Nephron (organoid): ENCODE measurements at regions not wholly inside any gene's neighbourhood (a gene's known extent, or its start where the extent isn't known, plus 50 kb on each side); places are given as distances from the start of the nearest gene placed in this dataset.
"Not testable (repeated sequence)": the region's sequence is repeated elsewhere in the genome, so short reads cannot be mapped to it uniquely, and the experiment has no call there.

Experiments used
- H3K27ac Mint-ChIP-seq, 3 experiments: 2 replicates each; pipeline ENCODE4 v1.8.0; 2020; ENCODE audit warnings: mixed read lengths in 3 of 3, mild to moderate bottlenecking in 2 of 3, moderate library complexity in 1 of 3
- H3K27me3 Mint-ChIP-seq: 2 replicates; pipeline ENCODE4 v1.8.0; 2021; ENCODE audit warnings: low read depth, mild to moderate bottlenecking, moderate library complexity, mixed read lengths
- H3K36me3 Mint-ChIP-seq: 2 replicates; pipeline ENCODE4 v1.8.0; 2020; ENCODE audit warnings: low read depth, mixed read lengths
- H3K4me1 Mint-ChIP-seq: 2 replicates; pipeline ENCODE4 v1.8.0; 2020; ENCODE audit warnings: mixed read lengths
- H3K4me3 Mint-ChIP-seq, 3 experiments: 2 replicates each; pipeline ENCODE4 v1.8.0; 2020; ENCODE audit warnings: mild to moderate bottlenecking in 3 of 3, mixed read lengths in 3 of 3, moderate library complexity in 2 of 3
- H3K9me3 Mint-ChIP-seq: 2 replicates; pipeline ENCODE4 v1.8.0; 2020; ENCODE audit warnings: mixed read lengths
- TF ChIP-seq, protein P1 (sequence below), 3 experiments: fragments of 200-600 bp; sonication (generic); IDR thresholded peaks; one replicate each; pipeline ENCODE4 v1.5.0; 2021; ENCODE audit warnings: antibody characterized with exemption in 3 of 3; ENCODE audit not compliant: unreplicated experiment in 3 of 3

DNA sequence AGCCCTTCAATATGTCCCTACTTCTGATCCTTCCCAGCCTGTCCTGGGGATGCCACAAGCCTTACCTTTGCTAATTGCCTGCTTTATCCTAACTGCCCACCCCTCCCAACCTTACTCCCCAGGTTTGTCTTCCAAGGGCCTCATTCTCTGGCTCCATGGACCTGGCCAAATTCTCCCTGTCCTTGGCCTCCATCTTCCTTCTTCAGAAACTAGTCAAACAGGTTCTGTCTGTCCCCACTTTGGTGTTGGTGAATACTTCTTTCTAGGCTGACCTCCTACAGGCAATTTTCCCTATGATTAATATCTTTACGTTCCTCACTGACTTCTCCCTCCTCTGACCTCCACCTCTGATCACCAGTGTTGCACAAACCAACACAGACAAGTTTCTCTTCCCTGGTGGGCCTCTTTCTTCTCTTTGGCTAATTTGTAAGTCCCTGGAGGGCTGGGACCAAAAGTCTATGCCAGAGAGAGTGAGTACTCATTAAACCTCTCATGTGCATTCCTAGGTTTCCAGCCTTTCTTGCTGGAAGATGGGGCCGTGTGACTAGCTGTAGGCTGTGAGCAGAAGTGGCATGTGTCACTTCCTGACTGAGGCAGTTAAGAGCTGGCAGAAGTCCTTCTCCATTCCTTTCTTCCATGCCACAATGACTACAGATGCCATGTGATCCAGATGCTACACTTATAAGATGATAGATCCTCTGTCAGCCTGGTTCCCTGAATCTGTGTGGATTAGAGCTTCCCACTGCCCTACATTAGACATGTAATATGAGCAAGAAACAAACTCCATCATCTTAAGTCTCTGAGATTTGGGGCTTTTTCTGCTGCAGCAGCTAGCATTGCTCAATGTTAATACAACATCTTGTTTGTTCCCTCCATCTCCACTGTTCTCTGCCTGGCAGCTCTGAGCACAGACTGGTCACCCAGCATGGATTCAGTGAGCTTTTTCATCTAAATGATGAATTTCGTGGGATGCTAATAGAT, 382.7 kb downstream of the RPS24 start:
- peak overlapping the region; percentile 14 to 30 (median 28) for H3K27ac Mint-ChIP-seq
- H3K9me3 Mint-ChIP-seq: no peaks in the 10 kb centered on the region
- no peaks in the 10 kb centered on the region for H3K36me3 Mint-ChIP-seq

DNA sequence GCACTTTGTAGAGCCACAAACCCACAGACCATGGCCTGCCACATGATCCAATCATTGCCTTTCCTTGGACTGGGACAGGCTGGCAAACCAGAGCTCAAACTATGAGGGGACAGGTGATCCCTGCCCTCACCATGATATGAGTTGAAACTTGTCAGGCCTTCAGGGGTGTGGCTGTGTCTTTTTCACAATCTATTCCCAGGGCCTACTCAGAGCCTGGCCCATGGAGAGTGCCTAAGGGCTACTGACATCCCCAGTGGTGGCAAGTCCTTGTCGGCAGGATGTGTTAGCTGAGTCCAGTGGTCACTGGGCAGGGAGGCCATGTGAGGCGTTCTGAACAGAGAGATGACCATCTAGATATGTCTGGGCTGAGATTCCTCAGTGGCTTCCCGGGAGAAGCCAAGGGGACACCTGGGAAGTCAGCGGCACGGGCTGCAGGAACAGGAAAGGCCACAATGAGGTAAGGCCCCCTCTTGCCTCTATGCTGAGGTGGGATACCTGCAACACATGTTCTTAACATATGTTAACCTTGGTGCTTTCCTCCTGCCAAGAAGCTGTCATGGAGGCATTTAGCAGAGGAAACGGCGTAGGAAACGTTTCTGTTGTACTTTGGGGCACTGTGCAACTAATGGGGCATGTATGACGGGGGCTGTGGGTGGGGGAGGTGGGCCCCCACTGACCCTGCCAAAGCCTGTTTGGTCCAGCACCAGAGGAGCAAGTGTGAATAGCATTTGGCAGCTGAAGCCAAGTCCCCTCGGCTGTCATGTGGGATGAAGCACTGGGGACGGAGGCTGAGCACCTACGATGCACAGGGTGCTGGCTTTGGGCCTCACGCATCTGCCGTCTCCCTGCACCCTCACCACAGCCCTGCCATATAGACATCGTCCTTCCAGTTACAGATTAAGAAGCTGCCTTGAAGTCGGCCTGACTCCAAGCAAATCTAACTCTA, 384.0 kb downstream of the RPS24 start:
- Mint-ChIP-seq H3K27me3 (peaks cover 16% of the 10 kb centered on the region), H3K27ac (no peak overlapping the region), H3K36me3 (no peaks in the 10 kb centered on the region), H3K9me3 (no peaks in the 10 kb centered on the region), H3K4me1 (peaks cover 42% of the 10 kb centered on the region), H3K4me3 (no peak overlapping the region)
- TF ChIP-seq, protein P1, sequence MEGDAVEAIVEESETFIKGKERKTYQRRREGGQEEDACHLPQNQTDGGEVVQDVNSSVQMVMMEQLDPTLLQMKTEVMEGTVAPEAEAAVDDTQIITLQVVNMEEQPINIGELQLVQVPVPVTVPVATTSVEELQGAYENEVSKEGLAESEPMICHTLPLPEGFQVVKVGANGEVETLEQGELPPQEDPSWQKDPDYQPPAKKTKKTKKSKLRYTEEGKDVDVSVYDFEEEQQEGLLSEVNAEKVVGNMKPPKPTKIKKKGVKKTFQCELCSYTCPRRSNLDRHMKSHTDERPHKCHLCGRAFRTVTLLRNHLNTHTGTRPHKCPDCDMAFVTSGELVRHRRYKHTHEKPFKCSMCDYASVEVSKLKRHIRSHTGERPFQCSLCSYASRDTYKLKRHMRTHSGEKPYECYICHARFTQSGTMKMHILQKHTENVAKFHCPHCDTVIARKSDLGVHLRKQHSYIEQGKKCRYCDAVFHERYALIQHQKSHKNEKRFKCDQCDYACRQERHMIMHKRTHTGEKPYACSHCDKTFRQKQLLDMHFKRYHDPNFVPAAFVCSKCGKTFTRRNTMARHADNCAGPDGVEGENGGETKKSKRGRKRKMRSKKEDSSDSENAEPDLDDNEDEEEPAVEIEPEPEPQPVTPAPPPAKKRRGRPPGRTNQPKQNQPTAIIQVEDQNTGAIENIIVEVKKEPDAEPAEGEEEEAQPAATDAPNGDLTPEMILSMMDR (IDR thresholded peaks at IDR 0.05; ENCODE audit: unreplicated experiment in 3 of 3): no peak

More for the DNA sequence above, 382.7 kb downstream of the RPS24 start:
- Mint-ChIP-seq H3K27me3 (peaks cover 14% of the 10 kb centered on the region), H3K4me1 (peaks cover 49% of the 10 kb centered on the region), H3K4me3 (no peak overlapping the region)
- TF ChIP-seq, protein P1 (IDR thresholded peaks at IDR 0.05; ENCODE audit: unreplicated experiment in 3 of 3): no peak

DNA sequence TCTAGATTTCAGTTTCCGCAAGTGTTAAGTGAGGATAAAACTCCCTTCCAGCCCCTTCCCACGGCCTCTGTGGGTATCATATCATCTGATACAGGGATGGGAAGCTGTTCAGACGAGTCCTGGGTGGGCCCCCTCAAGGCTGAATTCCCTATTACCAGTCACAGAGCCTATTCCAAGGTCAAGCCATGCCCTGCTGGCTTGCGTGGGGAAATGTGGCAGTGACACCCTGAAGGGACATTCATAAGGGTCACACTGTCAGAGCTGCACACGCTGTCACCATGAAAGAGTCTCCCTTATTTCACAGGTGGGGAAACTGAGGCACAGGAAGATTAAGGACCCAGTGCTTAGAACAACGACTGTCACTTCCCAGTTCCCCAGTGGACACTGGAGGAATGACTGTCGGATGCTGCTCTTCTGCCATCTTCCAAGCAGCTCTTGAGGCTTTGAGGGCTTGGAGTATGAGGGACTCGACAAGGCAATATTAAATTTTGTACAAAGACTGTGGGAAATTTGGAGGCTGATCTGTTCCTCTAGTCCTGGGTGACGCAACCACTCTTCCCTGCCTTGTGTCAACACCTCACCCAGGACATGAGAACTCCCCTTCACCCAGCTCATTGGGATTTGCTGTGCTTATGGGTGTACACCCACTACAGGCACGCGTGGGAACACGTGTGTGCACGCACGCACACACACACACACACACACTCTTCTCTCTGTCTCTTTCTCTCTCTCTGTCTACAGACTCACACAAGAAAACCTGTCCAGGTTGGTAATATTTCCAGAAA, 386.0 kb downstream of the RPS24 start:
- no peak overlapping the region for H3K4me3 Mint-ChIP-seq
- peaks cover 3% of the 10 kb centered on the region for H3K9me3 Mint-ChIP-seq
- H3K36me3 Mint-ChIP-seq: no peaks in the 10 kb centered on the region
- H3K4me1 Mint-ChIP-seq: peaks cover 32% of the 10 kb centered on the region
- H3K27me3 Mint-ChIP-seq: peaks cover 16% of the 10 kb centered on the region
- TF ChIP-seq, protein P1 (IDR thresholded peaks at IDR 0.05; ENCODE audit: unreplicated experiment in 3 of 3): no peak
- peak overlapping the region in 2 of 3 experiments; percentile 14 to 55 for H3K27ac Mint-ChIP-seq

DNA sequence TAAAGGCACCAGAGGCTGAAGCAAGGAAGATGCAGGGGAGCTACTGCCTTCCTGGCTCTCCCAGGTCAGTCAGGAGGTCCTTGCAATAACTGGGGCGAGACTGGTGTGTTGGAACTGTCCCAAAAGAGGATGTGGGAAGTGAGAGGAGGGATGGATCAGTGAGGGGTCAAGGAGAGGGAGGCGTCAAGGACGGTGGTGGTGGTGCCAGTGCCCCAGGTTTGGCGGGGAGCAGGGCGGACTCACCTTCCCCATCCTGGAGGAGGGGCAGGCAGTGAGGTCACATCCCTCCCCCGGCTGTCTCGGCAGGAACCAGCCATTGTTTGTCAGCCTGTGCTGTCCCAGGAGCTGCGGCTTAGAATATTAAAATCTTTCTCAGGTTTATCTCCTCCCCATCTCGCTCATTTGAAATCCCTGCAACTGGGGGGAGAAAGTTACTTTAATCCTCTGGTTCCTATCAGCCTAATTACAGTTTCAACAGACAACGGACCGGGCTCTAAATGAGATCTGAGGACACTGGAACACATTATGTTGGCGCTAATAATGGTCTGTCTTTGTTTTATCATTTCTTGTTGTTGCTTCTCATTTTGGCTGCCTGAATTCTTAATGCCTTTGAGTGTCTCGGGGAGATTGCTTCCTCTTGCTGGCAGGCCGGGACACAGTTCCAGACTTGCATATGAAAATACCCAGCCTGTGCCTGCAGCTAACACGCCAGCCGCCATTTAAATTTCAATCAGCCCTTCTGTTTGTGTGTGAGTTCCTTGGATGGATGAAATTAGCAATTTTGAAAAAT, 387.5 kb downstream of the RPS24 start:
- H3K27me3 Mint-ChIP-seq: peaks cover 15% of the 10 kb centered on the region
- H3K9me3 Mint-ChIP-seq: peaks cover 10% of the 10 kb centered on the region
- peaks cover 4% of the 10 kb centered on the region for H3K36me3 Mint-ChIP-seq
- H3K4me1 Mint-ChIP-seq: peaks cover 22% of the 10 kb centered on the region
- TF ChIP-seq, protein P1 (IDR thresholded peaks at IDR 0.05; ENCODE audit: unreplicated experiment in 3 of 3): no peak
- peak overlapping the region; percentile 37 to 77 (median 69) for H3K27ac Mint-ChIP-seq
- no peak overlapping the region for H3K4me3 Mint-ChIP-seq

DNA sequence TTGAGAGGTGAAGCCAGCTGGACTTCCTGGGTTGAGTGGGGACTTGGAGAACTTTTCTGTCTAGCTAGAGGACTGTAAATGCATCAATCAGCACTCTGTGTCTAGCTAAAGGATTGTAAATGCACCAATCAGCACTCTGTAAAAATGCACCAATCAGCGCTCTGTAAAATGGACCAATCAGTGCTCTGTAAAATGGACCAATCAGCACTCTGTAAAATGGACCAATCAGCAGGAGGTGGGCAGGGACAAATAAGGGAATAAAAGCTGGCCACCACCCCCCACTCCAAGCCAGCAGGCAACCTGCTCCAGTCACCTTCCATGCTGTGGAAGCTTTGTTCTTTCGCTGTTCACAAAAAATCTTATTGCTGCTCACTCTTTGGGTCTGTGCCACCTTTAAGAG, 390.4 kb downstream of the RPS24 start:
- Mint-ChIP-seq H3K9me3 (peaks cover 12% of the 10 kb centered on the region), H3K4me1 (peaks cover 13% of the 10 kb centered on the region)
- H3K4me3 Mint-ChIP-seq, H3K36me3 Mint-ChIP-seq, H3K27ac Mint-ChIP-seq, H3K27me3 Mint-ChIP-seq: not testable (repeated sequence)
